HEK293 (cell line): ENCODE measurements at regions not wholly inside any gene's neighbourhood (a gene's known extent, or its start where the extent isn't known, plus 50 kb on each side); places are given as distances from the start of the nearest gene placed in this dataset.

ENCODE experiments used
- CTCF ChIA-PET: fragments of 350-600 bp; formaldehyde crosslinking; extraction: SDS; loops from one replicate; lab custom pipeline; 2021; ENCODE audit warnings: antibody characterized with exemption; lab: Yijun Ruan, JAX
- POLR2A ChIA-PET: fragments of 300-600 bp; formaldehyde crosslinking; extraction: SDS; loops from one replicate; lab custom pipeline; 2020; ENCODE audit warnings: antibody characterized with exemption, inconsistent platforms; lab: Yijun Ruan, JAX
- H3K27ac ChIP-seq: fragments of 200-500 bp; sonication (Bioruptor generic); 2 replicates; pipeline ENCODE4 v1.5.1; 2014; ENCODE audit warnings: low read depth, low read length, control low read depth, inconsistent platforms; ENCODE audit errors: extremely low read depth
- H3K36me3 ChIP-seq, 2 experiments: fragments of 200-500 bp in 1 of 2; sonication (Bioruptor generic) in 1 of 2; 1 replicate in 1 of 2; 2 replicates in 1 of 2; pipeline ENCODE4 v1.5.1; 2014 to 2017; ENCODE audit warnings: inconsistent platforms in 2 of 2, low read length in 2 of 2; ENCODE audit not compliant: control insufficient read depth in 2 of 2, insufficient read depth in 1 of 2
- H3K4me1 ChIP-seq: fragments of 200-500 bp; sonication (Bioruptor generic); 2 replicates; pipeline ENCODE4 v1.5.1; 2014; ENCODE audit warnings: mild to moderate bottlenecking, low read length, inconsistent platforms; ENCODE audit not compliant: control insufficient read depth, insufficient read depth
- H3K4me3 ChIP-seq: 2 replicates; pipeline ENCODE4 v1.5.1; 2011; ENCODE audit warnings: low read depth, mild to moderate bottlenecking, control low read depth, low read length, moderate library complexity
- H3K9me3 ChIP-seq: fragments of 200-500 bp; sonication (Bioruptor generic); 2 replicates; pipeline ENCODE4 v1.5.1; 2014; ENCODE audit warnings: low read depth, low read length, inconsistent platforms; ENCODE audit not compliant: control insufficient read depth, insufficient read depth
- HIC1 ChIP-seq: fragments of 450-650 bp; formaldehyde crosslinking; IDR thresholded peaks from 2 replicates; pipeline ENCODE4 v1.5.1; 2016; ENCODE audit warnings: missing biosample characterization, missing genetic modification characterization
- HOXA7 ChIP-seq: sonication (generic); formaldehyde crosslinking; IDR thresholded peaks from 2 replicates; pipeline ENCODE4 v1.8.1; 2022; ENCODE audit warnings: missing genetic modification reagents, borderline replicate concordance
- HOXC10 ChIP-seq: sonication (generic); formaldehyde crosslinking; IDR thresholded peaks from 2 replicates; pipeline ENCODE4 v1.8.1; 2023; ENCODE audit warnings: mild to moderate bottlenecking, missing genetic modification reagents
- MZF1 ChIP-seq: fragments of 450-650 bp; formaldehyde crosslinking; IDR thresholded peaks from 2 replicates; pipeline ENCODE4 v1.5.1; 2017; ENCODE audit warnings: missing biosample characterization, missing genetic modification characterization, borderline replicate concordance
- SCRT2 ChIP-seq: fragments of 450-650 bp; formaldehyde crosslinking; IDR thresholded peaks from 2 replicates; pipeline ENCODE4 v1.5.1; 2016; ENCODE audit warnings: missing biosample characterization, missing genetic modification characterization
- ZBTB1 ChIP-seq: fragments of 450-650 bp; formaldehyde crosslinking; IDR thresholded peaks from 2 replicates; pipeline ENCODE4 v1.5.1; 2016; ENCODE audit warnings: missing biosample characterization, missing genetic modification characterization
- ZBTB6 ChIP-seq: fragments of 450-650 bp; formaldehyde crosslinking; IDR thresholded peaks from 2 replicates; pipeline ENCODE4 v1.5.1; 2017; ENCODE audit warnings: missing biosample characterization, missing genetic modification characterization
- ZBTB7A ChIP-seq: fragments of 450-650 bp; formaldehyde crosslinking; IDR thresholded peaks from 2 replicates; pipeline ENCODE4 v1.5.1; 2016; ENCODE audit warnings: low read depth, missing biosample characterization, missing genetic modification characterization
- ZIC2 ChIP-seq: fragments of 450-650 bp; formaldehyde crosslinking; IDR thresholded peaks from 2 replicates; pipeline ENCODE4 v1.5.1; 2016; ENCODE audit warnings: missing biosample characterization, missing genetic modification characterization
- ZNF114 ChIP-seq: fragments of 450-650 bp; formaldehyde crosslinking; IDR thresholded peaks from 2 replicates; pipeline ENCODE4 v1.5.0; 2017; ENCODE audit warnings: missing biosample characterization, missing genetic modification characterization
- ZNF133 ChIP-seq: fragments of 450-650 bp; formaldehyde crosslinking; IDR thresholded peaks from 2 replicates; pipeline ENCODE4 v1.5.1; 2016; ENCODE audit warnings: missing biosample characterization, missing genetic modification characterization
- ZNF155 ChIP-seq: fragments of 450-650 bp; formaldehyde crosslinking; IDR thresholded peaks from 2 replicates; pipeline ENCODE4 v1.5.1; 2016; ENCODE audit warnings: missing biosample characterization, missing genetic modification characterization
- ZNF48 ChIP-seq: fragments of 450-650 bp; formaldehyde crosslinking; IDR thresholded peaks from 2 replicates; pipeline ENCODE4 v1.5.1; 2016; ENCODE audit warnings: missing biosample characterization, missing genetic modification characterization
- ZNF530 ChIP-seq: fragments of 450-650 bp; formaldehyde crosslinking; IDR thresholded peaks from 2 replicates; pipeline ENCODE4 v1.5.1; 2016; ENCODE audit warnings: low read depth, missing biosample characterization, missing genetic modification characterization
- ZNF544 ChIP-seq: fragments of 450-650 bp; formaldehyde crosslinking; IDR thresholded peaks from 2 replicates; pipeline ENCODE4 v1.5.0; 2017; ENCODE audit warnings: missing biosample characterization, missing genetic modification characterization
- ZNF548 ChIP-seq: fragments of 450-650 bp; formaldehyde crosslinking; IDR thresholded peaks from 2 replicates; pipeline ENCODE4 v1.5.1; 2016; ENCODE audit warnings: missing biosample characterization, missing genetic modification characterization
- ZNF664 ChIP-seq: fragments of 450-650 bp; formaldehyde crosslinking; IDR thresholded peaks from 2 replicates; pipeline ENCODE4 v1.5.1; 2016; ENCODE audit warnings: missing biosample characterization, missing genetic modification characterization
- ZNF677 ChIP-seq: fragments of 450-650 bp; IDR thresholded peaks from 2 replicates; pipeline ENCODE4 v1.5.0; 2018; ENCODE audit warnings: missing biosample characterization, mild to moderate bottlenecking, missing genetic modification characterization, moderate library complexity
- ZNF692 ChIP-seq: fragments of 450-650 bp; formaldehyde crosslinking; IDR thresholded peaks from 2 replicates; pipeline ENCODE4 v1.5.1; 2016; ENCODE audit warnings: missing biosample characterization, missing genetic modification characterization
- ZNF76 ChIP-seq: fragments of 450-650 bp; formaldehyde crosslinking; IDR thresholded peaks from 2 replicates; pipeline ENCODE4; 2016; ENCODE audit warnings: low read depth, missing biosample characterization, missing genetic modification characterization, borderline replicate concordance
- ZNF768 ChIP-seq: fragments of 450-650 bp; formaldehyde crosslinking; IDR thresholded peaks from 2 replicates; pipeline ENCODE4 v1.5.1; 2018; ENCODE audit warnings: missing biosample characterization, mild to moderate bottlenecking, missing genetic modification characterization
- ZNF776 ChIP-seq: fragments of 450-650 bp; formaldehyde crosslinking; IDR thresholded peaks from 2 replicates; pipeline ENCODE4 v1.5.0; 2017; ENCODE audit warnings: missing biosample characterization, missing genetic modification characterization, borderline replicate concordance
- ZNF837 ChIP-seq: fragments of 450-650 bp; formaldehyde crosslinking; IDR thresholded peaks from 2 replicates; pipeline ENCODE4 v1.5.1; 2016; ENCODE audit warnings: missing biosample characterization, missing genetic modification characterization
- ZSCAN5A ChIP-seq: fragments of 450-650 bp; formaldehyde crosslinking; IDR thresholded peaks from 2 replicates; pipeline ENCODE4 v1.5.1; 2016; ENCODE audit warnings: missing biosample characterization, missing genetic modification characterization
- ZXDB ChIP-seq: fragments of 450-650 bp; formaldehyde crosslinking; IDR thresholded peaks from 2 replicates; pipeline ENCODE4 v1.5.1; 2016; ENCODE audit warnings: missing biosample characterization, missing genetic modification characterization

GRCh38 chr10:130781206-130781605, 530.3 kb downstream of the TCERG1L start:
- no peak for TF ChIP-seq ZNF776 (tag by site-specific recombination)
- TF ChIP-seq ZNF530 (tag by site-specific recombination) = no peak
- TF ChIP-seq ZNF692 = no peak
- no peak for TF ChIP-seq HOXA7 (CRISPR knock-in tag)
- no peak for TF ChIP-seq ZNF155 (tag by site-specific recombination)
- no peak for TF ChIP-seq ZNF76
- TF ChIP-seq MZF1 (tag by site-specific recombination) = no peak
- no peak for TF ChIP-seq ZNF768 (tag by site-specific recombination)
- TF ChIP-seq ZBTB1 = no peak
- TF ChIP-seq ZNF677 (tag by site-specific recombination) = no peak
- no peak for TF ChIP-seq ZXDB (tag by site-specific recombination)
- no peak for TF ChIP-seq ZNF544 (tag by site-specific recombination)
- no peak for TF ChIP-seq ZSCAN5A (tag by site-specific recombination)
- POLR2A ChIA-PET = no interaction called here
- no peaks in the 10 kb centered on the region for H3K9me3 ChIP-seq
- H3K4me1 ChIP-seq = no peaks in the 10 kb centered on the region
- H3K36me3 ChIP-seq = no peaks in the 10 kb centered on the region
- H3K27ac ChIP-seq = no peak overlapping the region
- no peak overlapping the region for H3K4me3 ChIP-seq
- CTCF ChIA-PET = interaction anchor here (0.8 kb wide), 1 partner anchor 799 kb away, joined by 3 read pairs; no protein-coding TSS in a partner anchor

GRCh38 chr10:130781623-130782022, 529.9 kb downstream of the TCERG1L start:
- Histone ChIP-seq H3K36me3 (no peaks in the 10 kb centered on the region), H3K27ac (no peak overlapping the region)
- TF ChIP-seq SCRT2 (tag by site-specific recombination) (no peak), ZBTB7A (tag by site-specific recombination) (no peak), ZNF48 (tag by site-specific recombination) (no peak), ZNF664 (no peak), ZNF837 (tag by site-specific recombination) (no peak), HIC1 (no peak), ZBTB6 (tag by site-specific recombination) (no peak), HOXC10 (CRISPR knock-in tag) (no peak), ZNF133 (tag by site-specific recombination) (no peak), ZIC2 (no peak), ZNF114 (no peak), ZNF548 (tag by site-specific recombination) (no peak), ZNF768 (tag by site-specific recombination) (no peak)
- TF ChIP-seq, all 188 proteins: peak for 0
- CTCF ChIA-PET = interaction anchor here (0.7 kb wide), 1 partner anchor 831 kb away, joined by 3 read pairs; no protein-coding TSS in a partner anchor
- no peak overlapping the region for H3K4me3 ChIP-seq
- H3K4me1 ChIP-seq = no peaks in the 10 kb centered on the region
- POLR2A ChIA-PET = no interaction called here
- H3K9me3 ChIP-seq = no peaks in the 10 kb centered on the region
